ENCODE measurements at regions not wholly inside any gene's neighbourhood (a gene's known extent, or its start where the extent isn't known, plus 50 kb on each side); places are given as distances from the start of the nearest gene placed in this dataset.
"Not testable (repeated sequence)": the region's sequence is repeated elsewhere in the genome, so short reads cannot be mapped to it uniquely, and the experiment has no call there.

GRCh38 chr6:168243812-168244376 is 75.7 kb downstream of the DACT2 start:
- no peak overlapping the region for H3K27ac ChIP-seq
- TF ChIP-seq ZFX (IDR thresholded peaks at IDR 0.05; ENCODE audit: borderline replicate concordance) (no peak), CTCF (IDR thresholded peaks at IDR 0.05) (no peak)

DNA sequence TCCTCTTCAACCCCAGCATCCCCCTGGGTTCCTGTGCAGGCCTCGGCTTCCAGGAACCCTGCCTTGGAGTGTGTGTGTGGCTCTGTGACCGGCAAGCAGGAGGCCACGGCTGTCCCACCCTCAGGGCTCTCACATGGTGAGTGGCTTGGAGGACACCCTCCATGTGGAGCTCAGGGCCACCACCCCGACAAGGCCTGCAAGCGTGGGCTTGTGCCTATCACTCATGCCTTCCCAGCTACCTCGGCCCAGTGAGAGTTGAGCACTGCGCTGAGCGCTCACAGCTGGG is 76.7 kb downstream of the DACT2 start:
- H3K27ac ChIP-seq, result no peak overlapping the region
- TF ChIP-seq CTCF (IDR thresholded peaks at IDR 0.05), result no peak
- no peak for TF ChIP-seq ZFX (IDR thresholded peaks at IDR 0.05; ENCODE audit: borderline replicate concordance)

- no peak overlapping the region for H3K27ac ChIP-seq
- TF ChIP-seq ZFX (IDR thresholded peaks at IDR 0.05; ENCODE audit: borderline replicate concordance) (no peak), CTCF (IDR thresholded peaks at IDR 0.05) (no peak)
Observed at GRCh38 chr6:168242111-168242939, 77.3 kb downstream of the DACT2 start.

- no peak overlapping the region for H3K27ac ChIP-seq
- TF ChIP-seq CTCF (IDR thresholded peaks at IDR 0.05) (no peak), ZFX (IDR thresholded peaks at IDR 0.05; ENCODE audit: borderline replicate concordance) (no peak)
Observed at GRCh38 chr6:168240160-168240559, 79.4 kb downstream of the DACT2 start.

- no peak for TF ChIP-seq ZFX (IDR thresholded peaks at IDR 0.05; ENCODE audit: borderline replicate concordance)
- TF ChIP-seq CTCF (IDR thresholded peaks at IDR 0.05), result no peak
Observed at GRCh38 chr6:168239044-168239773, 80.4 kb downstream of the DACT2 start.

DNA sequence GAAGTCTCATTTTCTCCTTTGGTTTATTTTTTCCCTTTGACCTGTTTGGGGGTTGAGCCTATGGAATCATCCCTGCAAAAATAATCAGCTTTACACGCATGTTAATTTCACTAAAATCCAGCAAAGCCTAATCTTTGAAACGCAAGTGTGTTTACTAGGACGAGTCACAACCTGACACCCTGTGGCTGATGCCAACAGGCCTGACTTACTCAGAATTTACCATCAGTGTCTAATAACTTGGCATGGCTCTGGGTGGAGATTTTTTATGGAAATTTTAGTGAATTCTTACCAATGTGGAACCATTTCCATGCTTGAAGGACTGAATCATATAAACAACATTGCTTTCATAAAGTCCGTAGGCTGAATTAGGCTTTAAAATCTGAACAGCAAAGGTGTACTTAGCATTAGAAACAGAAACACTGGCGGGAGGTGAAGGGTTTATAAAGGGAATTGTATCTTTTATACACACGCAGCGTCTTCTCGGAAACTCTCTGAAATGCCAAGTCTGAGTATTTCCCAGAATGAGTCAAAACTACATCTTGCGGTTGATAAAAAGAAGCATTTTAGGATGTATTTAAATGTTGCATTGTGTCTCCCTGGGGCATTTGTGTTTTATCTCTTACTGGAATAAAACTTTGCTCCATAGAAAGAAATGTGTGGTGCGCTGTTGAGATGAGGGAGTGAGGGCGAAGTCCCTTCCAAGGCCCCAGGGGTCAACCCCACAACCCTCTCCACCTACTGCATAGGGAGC is 81.2 kb downstream of the DACT2 start:
- H3K27ac ChIP-seq, result no peak overlapping the region
- TF ChIP-seq CTCF (IDR thresholded peaks at IDR 0.05) (no peak), ZFX (IDR thresholded peaks at IDR 0.05; ENCODE audit: borderline replicate concordance) (no peak)

More at GRCh38 chr6:168239044-168239773, 80.4 kb downstream of the DACT2 start:
- H3K27ac ChIP-seq, result no peak overlapping the region

GRCh38 chr6:168233875-168234213 is 85.7 kb downstream of the DACT2 start:
- not testable (repeated sequence) for H3K27ac ChIP-seq
